HCT116 (cell line): ENCODE measurements at regions not wholly inside any gene's neighbourhood (a gene's known extent, or its start where the extent isn't known, plus 50 kb on each side); places are given as distances from the start of the nearest gene placed in this dataset.

ENCODE experiments used
- ATAC-seq: fragments of 200-7000 bp; cut with Tn5 transposase; 2 replicates; pipeline ENCODE4 v1.9.1; 2020; ENCODE audit warnings: mild to moderate bottlenecking, moderate library complexity
- BruUV-seq: library from RNA; stranded (reverse); fragments of 400-500 nt; replicated peaks from 2 replicates; lab custom pipeline; 2021; lab: Mats Ljungman, UMichigan
- CTCF ChIA-PET: fragments of 300-600 bp; sonication (Branson Sonifier 250); formaldehyde crosslinking; loops from one replicate; lab custom pipeline; 2021; ENCODE audit warnings: antibody characterized with exemption; lab: Charles Lee
- POLR2A ChIA-PET: fragments of 300-600, 350-600 bp; sonication (Branson Sonifier 250); formaldehyde crosslinking; loops from one replicate; lab custom pipeline; 2021; ENCODE audit warnings: antibody characterized with exemption; lab: Charles Lee
- RAD21 ChIA-PET, 2 experiments: fragments of 300-600 bp; sonication (Branson Sonifier 250); formaldehyde crosslinking; loops; one replicate each; lab custom pipeline; 2023; ENCODE audit warnings: low total read pairs in 2 of 2; ENCODE audit not compliant: uncharacterized antibody in 2 of 2, unreplicated experiment in 2 of 2, low non-redundant PET in 1 of 2; lab: Charles Lee
- DNase-seq: peaks from one replicate; pipeline ENCODE4 v3.0.0-alpha.2; 2010; ENCODE audit warnings: low read depth, low spot score
- H2AFZ ChIP-seq: fragments of 200-600 bp; shearing (Covaris generic), sonication (generic); 2 replicates; pipeline ENCODE4 v1.6.1; 2017; ENCODE audit warnings: low read depth, mixed run types, mixed read lengths, antibody characterized with exemption, low read length; ENCODE audit not compliant: poor library complexity, severe bottlenecking
- H3K27ac ChIP-seq: 2 replicates; pipeline ENCODE4 v1.5.1; 2012; ENCODE audit warnings: low read depth, low read length
- H3K27me3 ChIP-seq: fragments of 200-600 bp; sonication (generic); 2 replicates; pipeline ENCODE4 v1.6.1; 2016; ENCODE audit warnings: mixed run types, low read length, mixed read lengths; ENCODE audit not compliant: insufficient read depth
- H3K36me3 ChIP-seq, 2 experiments: fragments of 200-500 bp in 1 of 2; fragments of 200-600 bp in 1 of 2; sonication (Bioruptor generic) in 1 of 2; sonication (generic) in 1 of 2; 2 replicates each; pipeline versions ENCODE4 v1.5.1 to v1.6.1; 2014 to 2016; ENCODE audit warnings: low read length in 2 of 2, inconsistent platforms in 1 of 2, mixed read lengths in 1 of 2, mixed run types in 1 of 2; ENCODE audit not compliant: insufficient read depth in 2 of 2, control insufficient read depth in 1 of 2
- H3K4me1 ChIP-seq, 2 experiments: fragments of 200-600 bp in 1 of 2; sonication (generic) in 1 of 2; 2 replicates each; pipeline versions ENCODE4 v1.5.1 to v1.6.1; 2012 to 2017; ENCODE audit warnings: low read length in 2 of 2, inconsistent platforms in 1 of 2, mild to moderate bottlenecking in 1 of 2, mixed read lengths in 1 of 2, mixed run types in 1 of 2, moderate library complexity in 1 of 2; ENCODE audit not compliant: insufficient read depth in 2 of 2, control insufficient read depth in 1 of 2
- H3K4me2 ChIP-seq: fragments of 200-600 bp; sonication (generic); 2 replicates; pipeline ENCODE4 v1.6.1; 2017; ENCODE audit warnings: mixed run types, low read length, mixed read lengths
- H3K4me3 ChIP-seq, 2 experiments: fragments of 200-600 bp in 1 of 2; sonication (generic) in 1 of 2; replicated peaks in 1 of 2; 2 replicates each; pipeline ENCODE4 v1.5.1; 2011 to 2016; ENCODE audit warnings: low read length in 2 of 2, control low read depth in 1 of 2, low read depth in 1 of 2, mild to moderate bottlenecking in 1 of 2, mixed read lengths in 1 of 2, mixed run types in 1 of 2
- H3K79me2 ChIP-seq: fragments of 200-600 bp; sonication (generic); 2 replicates; pipeline ENCODE4 v1.6.1; 2017; ENCODE audit warnings: mild to moderate bottlenecking, mixed run types, low read length, moderate library complexity, mixed read lengths; ENCODE audit not compliant: insufficient read depth
- H3K9ac ChIP-seq: fragments of 200-600 bp; sonication (generic); 2 replicates; pipeline ENCODE4 v1.6.1; 2016; ENCODE audit warnings: low read length, mixed read lengths
- H3K9me2 ChIP-seq: fragments of 200-600 bp; sonication (generic), shearing (Covaris generic); 2 replicates; pipeline ENCODE4 v1.6.1; 2017; ENCODE audit warnings: mixed run types, mild to moderate bottlenecking, moderate library complexity; ENCODE audit not compliant: insufficient read depth
- H3K9me3 ChIP-seq, 2 experiments: fragments of 200-500 bp in 1 of 2; fragments of 200-600 bp in 1 of 2; sonication (Bioruptor generic) in 1 of 2; sonication (generic) in 1 of 2; 2 replicates each; pipeline ENCODE4 v1.6.1; 2014 to 2017; ENCODE audit warnings: low read length in 2 of 2, mixed read lengths in 2 of 2, inconsistent platforms in 1 of 2, low read depth in 1 of 2, mild to moderate bottlenecking in 1 of 2, mixed run types in 1 of 2, moderate library complexity in 1 of 2; ENCODE audit not compliant: control insufficient read depth in 1 of 2, insufficient read depth in 1 of 2
- H4K20me1 ChIP-seq: fragments of 200-600 bp; sonication (generic), shearing (Covaris generic); 2 replicates; pipeline ENCODE4 v1.6.1; 2017; ENCODE audit warnings: mixed run types, mild to moderate bottlenecking, moderate library complexity; ENCODE audit not compliant: insufficient read depth
- CBX3 ChIP-seq: IDR thresholded peaks from 2 replicates; pipeline ENCODE4 v1.6.1; 2012; ENCODE audit warnings: low read depth
- CEBPB ChIP-seq: IDR thresholded peaks from 2 replicates; pipeline ENCODE4 v1.6.1; 2012; ENCODE audit warnings: low read depth
- EGR1 ChIP-seq: IDR thresholded peaks from 2 replicates; pipeline ENCODE4 v1.6.1; 2012; ENCODE audit warnings: low read depth
- EZH2 ChIP-seq: fragments of 200-600 bp; sonication (generic); IDR thresholded peaks from 2 replicates; pipeline ENCODE4 v1.6.1; 2017; ENCODE audit warnings: antibody characterized with exemption, mixed run types
- EZH2phosphoT487 ChIP-seq: fragments of 200-600 bp; IDR thresholded peaks from 2 replicates; pipeline ENCODE4 v1.6.1; 2018; ENCODE audit warnings: antibody characterized with exemption, borderline replicate concordance
- FOSL1 ChIP-seq: IDR thresholded peaks from 2 replicates; pipeline ENCODE4 v1.6.1; 2012; ENCODE audit warnings: low read depth
- JUND ChIP-seq: IDR thresholded peaks from 2 replicates; pipeline ENCODE4 v1.6.1; 2012
- POLR2A ChIP-seq: IDR thresholded peaks from 2 replicates; pipeline ENCODE4 v1.7.0; 2011; ENCODE audit warnings: borderline replicate concordance; ENCODE audit not compliant: insufficient read depth, insufficient read length; ENCODE audit errors: extremely low read depth
- POLR2AphosphoS5 ChIP-seq: IDR thresholded peaks from 2 replicates; pipeline ENCODE4 v1.6.1; 2011; ENCODE audit warnings: mild to moderate bottlenecking, low read depth, low read length, moderate library complexity
- SP1 ChIP-seq: IDR thresholded peaks from 2 replicates; pipeline ENCODE4 v1.6.1; 2012; ENCODE audit warnings: low read depth
- SRF ChIP-seq: IDR thresholded peaks from 2 replicates; pipeline ENCODE4 v1.6.1; 2012; ENCODE audit warnings: low read depth
- TCF7L2 ChIP-seq: IDR thresholded peaks from 2 replicates; pipeline ENCODE4 v1.7.0; 2011; ENCODE audit warnings: borderline replicate concordance, inconsistent platforms; ENCODE audit not compliant: insufficient read depth, insufficient read length; ENCODE audit errors: extremely low read depth
- YY1 ChIP-seq: IDR thresholded peaks from 2 replicates; pipeline ENCODE4 v1.6.1; 2011; ENCODE audit warnings: low read length, low read depth, moderate library complexity, mild to moderate bottlenecking; ENCODE audit not compliant: insufficient replicate concordance; ENCODE audit errors: extremely low read depth
- ZBTB33 ChIP-seq: IDR thresholded peaks from 2 replicates; pipeline ENCODE4 v1.6.1; 2011; ENCODE audit warnings: mild to moderate bottlenecking, low read length, moderate library complexity; ENCODE audit not compliant: insufficient replicate concordance; ENCODE audit errors: extremely low read depth
- ZFX ChIP-seq: fragments of 450-650 bp; IDR thresholded peaks from 2 replicates; pipeline ENCODE4 v1.6.1; 2017
- intact Hi-C: fragments of 100-400 bp; cut with micrococcal nuclease; formaldehyde crosslinking; loops from 2 replicates; pipeline ENCODE4 v1.10.0; 2022
- TF ChIP-seq, protein P1 (sequence below): IDR thresholded peaks from 2 replicates; pipeline ENCODE4 v1.6.1; 2012
- TF ChIP-seq, protein P2 (sequence below): IDR thresholded peaks from 2 replicates; pipeline ENCODE4 v1.6.1; 2012; ENCODE audit warnings: low read depth

DNA sequence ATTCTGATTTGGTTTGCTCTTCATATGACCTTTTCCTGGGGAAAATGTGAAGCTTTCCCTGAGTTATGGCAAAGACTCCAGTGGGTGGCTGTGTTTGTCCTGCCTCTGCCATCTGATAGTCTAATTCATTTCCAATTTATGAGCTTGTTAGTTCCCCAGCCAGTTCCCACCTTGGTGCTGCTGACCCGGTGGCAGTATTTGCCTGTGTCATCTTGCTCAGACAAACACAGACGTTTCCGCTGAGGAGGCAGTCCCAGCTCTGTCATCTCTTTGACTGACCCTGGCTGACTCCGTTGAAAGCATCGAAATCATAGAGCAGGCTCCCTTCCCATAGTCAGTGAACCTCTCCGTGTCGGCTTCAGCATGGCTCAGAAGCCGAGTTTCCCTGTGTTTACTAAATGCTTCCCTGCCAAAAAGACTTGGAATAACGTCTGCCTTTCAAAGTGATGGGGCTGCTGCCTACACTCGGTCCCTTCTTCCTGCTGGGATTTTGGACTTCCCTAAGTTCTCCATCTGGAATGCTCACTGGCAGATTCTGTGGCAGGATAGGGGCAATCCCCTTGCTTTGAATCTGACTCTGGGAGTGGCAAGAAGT, 538.3 kb downstream of the NPIPA7 start (continued):
- no peak for TF ChIP-seq ZBTB33
- TF ChIP-seq CEBPB, result no peak
- TF ChIP-seq, protein P1, sequence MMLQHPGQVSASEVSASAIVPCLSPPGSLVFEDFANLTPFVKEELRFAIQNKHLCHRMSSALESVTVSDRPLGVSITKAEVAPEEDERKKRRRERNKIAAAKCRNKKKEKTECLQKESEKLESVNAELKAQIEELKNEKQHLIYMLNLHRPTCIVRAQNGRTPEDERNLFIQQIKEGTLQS, result no peak

- ATAC-seq (no peak), DNase-seq (no peak)
- peaks cover 16% of the 10 kb centered on the region for H3K27me3 ChIP-seq
- no peak overlapping the region for H2AFZ ChIP-seq
- no peaks in the 10 kb centered on the region for H3K4me1 ChIP-seq
- H3K36me3 ChIP-seq, result no peaks in the 10 kb centered on the region
- no peak overlapping the region for H3K4me2 ChIP-seq
- ChIA-PET CTCF (no interaction called here), POLR2A (no interaction called here), RAD21 (no interaction called here)
- H3K4me3 ChIP-seq, result no peak overlapping the region
- no peaks in the 10 kb centered on the region for H3K9me2 ChIP-seq
- no peaks in the 10 kb centered on the region for H3K79me2 ChIP-seq
- no peak overlapping the region for H3K27ac ChIP-seq
- no peak for TF ChIP-seq EGR1
- no peak for TF ChIP-seq EZH2phosphoT487
- TF ChIP-seq EZH2, result no peak
- TF ChIP-seq CEBPB, result no peak
- no peak for TF ChIP-seq YY1
- TF ChIP-seq POLR2AphosphoS5, result no peak
- TF ChIP-seq, protein P1, result no peak
- no peak for TF ChIP-seq CBX3
- TF ChIP-seq SP1, result no peak
- no peak for TF ChIP-seq JUND
- TF ChIP-seq FOSL1, result no peak
- TF ChIP-seq POLR2A, result no peak
- TF ChIP-seq ZFX, result no peak
- TF ChIP-seq SRF, result no peak
- TF ChIP-seq TCF7L2, result no peak
- TF ChIP-seq, protein P2, sequence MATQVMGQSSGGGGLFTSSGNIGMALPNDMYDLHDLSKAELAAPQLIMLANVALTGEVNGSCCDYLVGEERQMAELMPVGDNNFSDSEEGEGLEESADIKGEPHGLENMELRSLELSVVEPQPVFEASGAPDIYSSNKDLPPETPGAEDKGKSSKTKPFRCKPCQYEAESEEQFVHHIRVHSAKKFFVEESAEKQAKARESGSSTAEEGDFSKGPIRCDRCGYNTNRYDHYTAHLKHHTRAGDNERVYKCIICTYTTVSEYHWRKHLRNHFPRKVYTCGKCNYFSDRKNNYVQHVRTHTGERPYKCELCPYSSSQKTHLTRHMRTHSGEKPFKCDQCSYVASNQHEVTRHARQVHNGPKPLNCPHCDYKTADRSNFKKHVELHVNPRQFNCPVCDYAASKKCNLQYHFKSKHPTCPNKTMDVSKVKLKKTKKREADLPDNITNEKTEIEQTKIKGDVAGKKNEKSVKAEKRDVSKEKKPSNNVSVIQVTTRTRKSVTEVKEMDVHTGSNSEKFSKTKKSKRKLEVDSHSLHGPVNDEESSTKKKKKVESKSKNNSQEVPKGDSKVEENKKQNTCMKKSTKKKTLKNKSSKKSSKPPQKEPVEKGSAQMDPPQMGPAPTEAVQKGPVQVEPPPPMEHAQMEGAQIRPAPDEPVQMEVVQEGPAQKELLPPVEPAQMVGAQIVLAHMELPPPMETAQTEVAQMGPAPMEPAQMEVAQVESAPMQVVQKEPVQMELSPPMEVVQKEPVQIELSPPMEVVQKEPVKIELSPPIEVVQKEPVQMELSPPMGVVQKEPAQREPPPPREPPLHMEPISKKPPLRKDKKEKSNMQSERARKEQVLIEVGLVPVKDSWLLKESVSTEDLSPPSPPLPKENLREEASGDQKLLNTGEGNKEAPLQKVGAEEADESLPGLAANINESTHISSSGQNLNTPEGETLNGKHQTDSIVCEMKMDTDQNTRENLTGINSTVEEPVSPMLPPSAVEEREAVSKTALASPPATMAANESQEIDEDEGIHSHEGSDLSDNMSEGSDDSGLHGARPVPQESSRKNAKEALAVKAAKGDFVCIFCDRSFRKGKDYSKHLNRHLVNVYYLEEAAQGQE, result no peak
- no peak for TF ChIP-seq ZBTB33
- BruUV-seq, result no TSS peak
- no peak overlapping the region for H3K9ac ChIP-seq
- intact Hi-C loops, result no loop called here
- H4K20me1 ChIP-seq, result no peaks in the 10 kb centered on the region
- H3K9me3 ChIP-seq, result no peaks in the 10 kb centered on the region
Measured at GRCh38 chr16:16923479-16923878, 544.5 kb downstream of the NPIPA7 start.
